ENCODE measurements at regions not wholly inside any gene's neighbourhood (a gene's known extent, or its start where the extent isn't known, plus 50 kb on each side); places are given as distances from the start of the nearest gene placed in this dataset.

DNA sequence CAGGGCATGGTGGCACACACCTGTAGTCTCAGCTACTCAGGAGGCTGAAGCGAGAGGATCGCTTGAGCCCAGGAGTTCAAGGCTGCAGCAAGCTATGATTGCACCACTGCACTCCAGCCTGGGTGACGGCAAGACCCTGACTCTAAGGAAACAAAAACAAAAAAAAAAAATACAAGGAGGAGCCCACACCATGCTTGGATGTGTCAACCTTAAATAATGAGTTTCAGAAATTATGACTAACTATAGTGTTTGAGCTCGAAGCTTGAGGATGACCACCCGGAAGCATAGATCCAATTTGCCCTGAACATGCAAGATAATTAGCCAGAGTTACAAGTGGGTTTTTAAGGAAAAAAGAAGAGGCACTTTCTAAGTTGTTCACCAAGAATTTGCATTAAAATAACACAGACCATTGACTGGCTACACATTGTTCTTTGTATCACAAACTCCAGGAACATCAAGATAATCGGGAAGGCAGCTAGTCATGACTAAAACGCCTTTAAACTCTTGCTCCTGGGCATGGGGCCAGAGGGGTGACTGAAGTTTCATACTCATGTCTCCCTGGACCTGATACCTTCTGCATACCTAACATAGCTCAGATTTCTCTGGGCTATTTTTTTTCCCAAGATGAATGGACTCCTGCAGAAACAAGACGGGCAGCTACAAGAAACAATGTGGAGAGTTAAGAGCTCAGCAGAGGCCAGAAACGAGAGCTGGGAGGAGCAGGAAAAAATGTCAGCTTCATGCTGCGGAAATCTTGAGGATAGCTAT is 289.6 kb downstream of the PREX1 start:
- peak; percentile 96 for DNase-seq
- CTCF ChIA-PET, result interaction anchor here (0.6 to 1.9 kb wide), 14 partner anchors 9 to 414 kb away, joined by 3 to 26 read pairs (median 4); no protein-coding TSS in a partner anchor
- TF ChIP-seq CTCF (IDR thresholded peaks at IDR 0.05; ENCODE audit: unreplicated experiment), result no peak
- H3K9me3 Mint-ChIP-seq (ENCODE audit: low read depth, unreplicated experiment), result peaks cover 7% of the 10 kb centered on the region
- intact Hi-C loops (cut with micrococcal nuclease; ENCODE audit: unreplicated experiment), result loop anchor here (2.0 to 10.0 kb wide), 2 partner anchors 83 to 163 kb away; no protein-coding TSS in a partner anchor
- peak overlapping the region; percentile 79 for H3K27ac Mint-ChIP-seq (ENCODE audit: unreplicated experiment)
- BruUV-seq (replicated peaks), result no TSS peak
- H3K27me3 Mint-ChIP-seq (ENCODE audit: unreplicated experiment), result no peaks in the 10 kb centered on the region
- peak overlapping the region; percentile 24 for H3K4me3 Mint-ChIP-seq (ENCODE audit: low read depth, unreplicated experiment)
- H3K36me3 Mint-ChIP-seq (ENCODE audit: insufficient read depth, unreplicated experiment), result peaks cover 7% of the 10 kb centered on the region
- peaks cover 52% of the 10 kb centered on the region for H3K4me1 Mint-ChIP-seq (ENCODE audit: low read depth, unreplicated experiment)

GRCh38 chr20:48536206-48536605 is 291.6 kb downstream of the PREX1 start:
- Mint-ChIP-seq H3K4me1 (ENCODE audit: low read depth, unreplicated experiment) (peaks cover 52% of the 10 kb centered on the region), H3K4me3 (ENCODE audit: low read depth, unreplicated experiment) (no peak overlapping the region), H3K27ac (ENCODE audit: unreplicated experiment) (no peak overlapping the region), H3K27me3 (ENCODE audit: unreplicated experiment) (no peaks in the 10 kb centered on the region), H3K9me3 (ENCODE audit: low read depth, unreplicated experiment) (no peaks in the 10 kb centered on the region), H3K36me3 (ENCODE audit: insufficient read depth, unreplicated experiment) (peaks cover 7% of the 10 kb centered on the region)
- DNase-seq, result no peak
- CTCF ChIA-PET, result no interaction called here
- TF ChIP-seq CTCF (IDR thresholded peaks at IDR 0.05; ENCODE audit: unreplicated experiment), result no peak
- no TSS peak for BruUV-seq (replicated peaks)
- intact Hi-C loops (cut with micrococcal nuclease; ENCODE audit: unreplicated experiment), result loop anchor here (10.0 kb wide), 1 partner anchor 161 kb away; no protein-coding TSS in a partner anchor

DNA sequence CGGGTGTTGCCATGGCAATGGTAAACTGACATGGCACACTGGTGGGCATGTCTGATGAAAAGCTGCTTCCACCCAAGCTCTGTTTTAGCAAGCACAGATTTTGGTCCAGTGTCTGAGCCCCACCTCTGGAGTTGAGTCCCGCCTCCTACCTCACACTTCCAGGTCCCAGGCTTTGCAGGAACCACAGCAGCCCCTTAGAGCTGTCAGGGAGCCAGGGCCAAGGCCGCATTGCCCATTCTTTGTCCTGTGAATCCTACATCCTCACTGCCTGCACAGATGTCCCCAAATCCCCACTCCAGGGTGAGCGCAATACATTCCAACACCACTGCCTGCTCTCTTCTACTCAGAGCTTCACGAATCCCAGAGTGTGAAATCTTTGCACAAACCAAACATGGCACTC is 292.2 kb downstream of the PREX1 start:
- intact Hi-C loops (cut with micrococcal nuclease; ENCODE audit: unreplicated experiment), result loop anchor here (10.0 kb wide), 1 partner anchor 161 kb away; no protein-coding TSS in a partner anchor
- TF ChIP-seq CTCF (IDR thresholded peaks at IDR 0.05; ENCODE audit: unreplicated experiment), result no peak
- DNase-seq, result no peak
- no peak overlapping the region for H3K4me3 Mint-ChIP-seq (ENCODE audit: low read depth, unreplicated experiment)
- no peak overlapping the region for H3K27ac Mint-ChIP-seq (ENCODE audit: unreplicated experiment)
- H3K27me3 Mint-ChIP-seq (ENCODE audit: unreplicated experiment), result no peaks in the 10 kb centered on the region
- H3K36me3 Mint-ChIP-seq (ENCODE audit: insufficient read depth, unreplicated experiment), result peaks cover 7% of the 10 kb centered on the region
- no peaks in the 10 kb centered on the region for H3K9me3 Mint-ChIP-seq (ENCODE audit: low read depth, unreplicated experiment)
- CTCF ChIA-PET, result no interaction called here
- peaks cover 52% of the 10 kb centered on the region for H3K4me1 Mint-ChIP-seq (ENCODE audit: low read depth, unreplicated experiment)
- BruUV-seq (replicated peaks), result no TSS peak

DNA sequence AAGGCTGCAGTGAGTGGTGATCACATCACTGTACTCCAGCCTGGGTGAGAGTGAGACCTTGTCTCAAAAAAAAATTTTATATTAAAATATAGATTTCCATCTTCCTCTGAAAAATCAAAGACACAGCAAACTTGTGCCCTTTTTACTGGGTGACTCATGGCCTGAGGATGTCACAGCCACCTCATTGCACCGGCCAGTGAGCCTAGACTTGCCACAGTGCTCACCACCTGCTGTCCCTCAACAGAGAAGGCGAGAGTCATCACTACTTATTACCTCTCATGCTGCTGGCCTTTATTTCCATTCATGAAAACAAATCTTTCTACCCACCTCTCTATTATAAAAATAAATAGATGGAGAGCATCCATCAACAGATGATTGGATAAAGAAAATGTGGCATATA is 295.8 kb downstream of the PREX1 start:
- intact Hi-C loops (cut with micrococcal nuclease; ENCODE audit: unreplicated experiment), result loop anchor here (10.0 kb wide), 1 partner anchor 157 kb away; no protein-coding TSS in a partner anchor
- Mint-ChIP-seq H3K9me3 (ENCODE audit: low read depth, unreplicated experiment) (no peaks in the 10 kb centered on the region), H3K4me1 (ENCODE audit: low read depth, unreplicated experiment) (peaks cover 17% of the 10 kb centered on the region), H3K36me3 (ENCODE audit: insufficient read depth, unreplicated experiment) (no peaks in the 10 kb centered on the region), H3K4me3 (ENCODE audit: low read depth, unreplicated experiment) (no peak overlapping the region), H3K27ac (ENCODE audit: unreplicated experiment) (no peak overlapping the region), H3K27me3 (ENCODE audit: unreplicated experiment) (peaks cover 23% of the 10 kb centered on the region)
- DNase-seq, result no peak
- CTCF ChIA-PET, result interaction anchor here (1.4 kb wide), 1 partner anchor 111 kb away, joined by 3 read pairs; no protein-coding TSS in a partner anchor
- no peak for TF ChIP-seq CTCF (IDR thresholded peaks at IDR 0.05; ENCODE audit: unreplicated experiment)
- no TSS peak for BruUV-seq (replicated peaks)
